ENCODE measurements at regions not wholly inside any gene's neighbourhood (a gene's known extent, or its start where the extent isn't known, plus 50 kb on each side); places are given as distances from the start of the nearest gene placed in this dataset.

GRCh38 chr5:130550562-130550928 lies 614.5 kb downstream of the HINT1 start:
- CTCF ChIA-PET = no interaction called here
- Histone ChIP-seq H3K9me2 (no peaks in the 10 kb centered on the region), H3K9ac (peak overlapping the region; percentile 40; the same call in 1 of the 2 replicates), H3K9me3 (no peaks in the 10 kb centered on the region; the same call in 1 of the 2 replicates), H3K36me3 (replicated peaks in 1 of 2; ENCODE audit: control insufficient read depth in 1 of 2, insufficient read depth in 2 of 2, low read length in 1 of 2) (no peaks in the 10 kb centered on the region), H3K4me1 (ENCODE audit: control insufficient read depth in 1 of 2, insufficient read depth in 2 of 2, low read depth in 1 of 2, low read length in 1 of 2) (peaks cover 0 to 10% of the 10 kb centered on the region in 2 experiments; a peak in 2 of 4 replicates), H3K4me3 (ENCODE audit: low read depth in 2 of 2, low read length in 1 of 2) (peak overlapping the region in 1 of 2 experiments; percentile 44; a peak in 1 of 4 replicates), H3K79me2 (ENCODE audit: insufficient read depth) (no peaks in the 10 kb centered on the region), H3F3A (replicated peaks; ENCODE audit: insufficient read depth) (peaks cover 7% of the 10 kb centered on the region), H2AFZ (ENCODE audit: low read depth) (peak overlapping the region; percentile 81), H3K27ac (ENCODE audit: low read depth in 2 of 2, low read length in 1 of 2) (peak overlapping the region in 1 of 2 experiments; percentile 83; a peak in 2 of 4 replicates), H3K27me3 (ENCODE audit: insufficient read depth) (no peaks in the 10 kb centered on the region), H4K20me1 (ENCODE audit: insufficient read depth) (no peaks in the 10 kb centered on the region), H3K4me2 (peak overlapping the region; percentile 71; the same call in 1 of the 2 replicates)
- 10% methylated on average over 2 of the region's 2 CpGs for WGBS (ENCODE audit: low lambda C conversion rate)
- POLR2A ChIA-PET = no interaction called here
- DNase-seq = no peak
- TF ChIP-seq USF1 (IDR thresholded peaks at IDR 0.05; ENCODE audit: borderline replicate concordance, low read depth) (no peak), MXI1 (IDR thresholded peaks at IDR 0.05; ENCODE audit: low read depth, low read length) (no peak), NRF1 (IDR thresholded peaks at IDR 0.05; ENCODE audit: low read depth, low read length) (no peak), FOXJ3 (CRISPR knock-in tag; IDR thresholded peaks at IDR 0.05) (no peak), GATA2 (CRISPR knock-in tag; IDR thresholded peaks at IDR 0.05) (no peak), SIN3A (IDR thresholded peaks at IDR 0.05; ENCODE audit: borderline replicate concordance, low read depth, low read length) (no peak), RCOR1 (IDR thresholded peaks at IDR 0.05; ENCODE audit: low read length) (no peak), ZBTB33 (IDR thresholded peaks at IDR 0.05; ENCODE audit: borderline replicate concordance, low read depth) (no peak), RAD21 (IDR thresholded peaks at IDR 0.05; ENCODE audit: low read length) (no peak), GABPA (IDR thresholded peaks at IDR 0.05; ENCODE audit: low read depth) (no peak), TAF1 (IDR thresholded peaks at IDR 0.05; ENCODE audit: borderline replicate concordance, low read depth, low read length) (no peak), MAX (IDR thresholded peaks at IDR 0.05; ENCODE audit: low read depth) (no peak), SMC3 (IDR thresholded peaks at IDR 0.05; ENCODE audit: low read depth, low read length) (no peak), FOXM1 (IDR thresholded peaks at IDR 0.05; ENCODE audit: low read depth) (no peak), CHD2 (IDR thresholded peaks at IDR 0.05; ENCODE audit: low read length, partially characterized antibody) (no peak), REST (IDR thresholded peaks at IDR 0.05; ENCODE audit: low read depth, low read length) (no peak), YY1 (IDR thresholded peaks at IDR 0.05; ENCODE audit: low read depth) (no peak), FOSL2 (IDR thresholded peaks at IDR 0.05; ENCODE audit: borderline replicate concordance, low read depth) (no peak), MEF2A (IDR thresholded peaks at IDR 0.05; ENCODE audit: borderline replicate concordance, low read depth) (no peak)
